CD4-positive, alpha-beta T cell treated with Interleukin-17A for 1 hour (primary cell): ENCODE measurements at regions not wholly inside any gene's neighbourhood (a gene's known extent, or its start where the extent isn't known, plus 50 kb on each side); places are given as distances from the start of the nearest gene placed in this dataset.

Experiments
- DNase-seq: peaks from one replicate; pipeline ENCODE4 v3.0.0-alpha.2; 2020

DNA sequence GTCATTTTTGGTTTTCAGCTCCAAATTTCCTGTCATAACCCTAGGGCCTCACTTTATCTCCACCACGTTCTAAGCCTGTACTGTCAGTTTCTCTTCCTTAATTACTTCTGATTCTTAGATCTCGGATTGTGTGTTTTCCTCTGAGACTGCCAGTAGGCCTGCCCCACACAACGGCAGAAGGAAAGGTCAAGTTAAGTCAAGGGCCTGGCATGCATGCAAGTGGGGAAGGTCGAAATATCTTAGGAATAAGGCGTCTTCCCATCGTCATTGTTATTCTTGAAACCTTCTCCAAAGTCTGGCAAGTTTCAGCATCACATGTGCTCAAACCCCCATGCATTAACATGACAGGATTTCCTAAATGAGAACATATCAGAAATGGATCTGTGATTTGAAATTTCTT lies 203.5 kb upstream of the TSHZ2 start:
- DNase-seq, result no peak

- no peak for DNase-seq
Measured at GRCh38 chr20:52766645-52767435, 205.3 kb upstream of the TSHZ2 start.

DNA sequence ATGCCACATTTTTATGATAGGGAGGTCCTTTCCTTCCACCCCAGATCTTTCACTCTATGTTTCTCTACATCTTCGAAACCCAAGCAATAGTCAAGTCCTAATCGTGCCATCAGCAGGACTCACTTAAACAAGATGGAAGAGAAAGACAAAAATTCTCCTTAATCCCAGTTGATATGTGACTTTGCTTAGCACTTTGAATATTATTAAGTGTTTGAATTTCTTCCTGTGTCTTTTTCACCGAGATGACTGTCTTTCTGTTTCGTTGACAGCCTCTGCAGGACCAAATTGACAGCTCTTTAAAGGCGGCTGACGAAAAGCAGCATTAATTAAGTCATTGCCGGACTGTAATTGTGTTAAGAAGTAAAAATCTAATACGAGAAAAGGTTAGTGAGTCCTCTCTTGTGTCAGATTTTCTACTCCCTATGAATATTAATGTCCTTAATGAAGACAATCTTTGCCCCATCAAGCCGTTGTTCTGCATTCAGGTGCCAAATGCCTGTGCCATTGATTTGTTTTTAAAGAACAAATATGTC lies 208.8 kb upstream of the TSHZ2 start:
- no peak for DNase-seq

DNA sequence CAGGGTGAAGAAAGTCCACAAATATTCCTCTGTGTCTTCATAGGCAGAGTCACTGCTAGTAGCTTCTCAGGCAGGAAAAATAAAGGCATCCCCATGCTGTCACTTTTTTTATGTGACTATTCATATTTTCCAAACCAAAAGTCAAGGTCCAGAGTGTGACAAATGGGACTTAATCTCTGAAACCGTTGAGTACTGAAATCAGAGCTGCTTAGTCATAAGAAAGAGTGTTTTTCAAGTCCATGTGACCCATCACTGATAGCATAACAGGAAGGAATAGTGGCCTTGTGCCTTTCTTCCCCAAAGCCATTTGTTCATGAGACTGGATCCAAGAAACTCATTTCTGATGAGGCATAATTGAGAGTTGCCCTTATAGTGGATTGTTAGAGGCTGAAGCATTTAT lies 210.3 kb upstream of the TSHZ2 start:
- no peak for DNase-seq

GRCh38 chr20:52760791-52761190 lies 211.4 kb upstream of the TSHZ2 start:
- DNase-seq, result no peak

- no peak for DNase-seq
Measured at GRCh38 chr20:52757411-52757810, 214.7 kb upstream of the TSHZ2 start.

DNA sequence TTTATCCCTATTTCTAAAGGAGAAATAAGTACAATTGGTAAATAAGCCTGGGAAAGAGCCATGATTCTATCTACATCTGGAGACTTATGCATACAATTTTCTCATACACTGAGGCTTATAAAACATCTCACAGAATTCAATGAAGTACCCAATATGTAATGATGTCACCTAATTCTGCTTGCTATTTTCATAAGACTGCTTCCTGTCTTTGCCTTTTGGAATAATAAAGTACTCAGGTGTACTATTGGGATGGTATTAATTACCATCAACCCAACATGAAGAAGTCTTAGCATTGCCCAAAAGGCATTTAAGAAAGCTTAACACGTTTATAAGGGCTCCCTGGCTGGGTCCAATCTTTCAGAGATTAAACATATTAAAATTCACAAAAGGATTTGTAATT lies 216.4 kb upstream of the TSHZ2 start:
- no peak for DNase-seq

DNA sequence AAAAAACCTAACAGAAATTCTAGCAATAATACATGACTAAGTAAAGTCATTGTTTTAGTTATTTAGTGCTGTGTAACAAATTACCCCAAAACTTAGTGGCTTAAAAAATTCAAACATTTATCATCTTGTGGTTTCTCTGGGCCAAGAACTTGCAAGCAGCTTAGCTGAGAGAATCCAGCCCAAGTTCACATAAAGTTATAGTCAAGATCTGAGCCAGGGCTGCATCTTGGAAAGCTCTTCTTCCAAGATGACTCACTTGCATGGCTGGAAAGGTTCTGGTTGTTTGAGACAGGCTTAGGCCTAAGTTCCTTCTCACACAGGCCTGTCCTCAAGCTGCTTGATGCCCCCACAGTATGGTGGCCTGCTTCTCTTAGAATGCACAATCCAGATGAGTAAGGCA lies 217.8 kb upstream of the TSHZ2 start:
- no peak for DNase-seq

DNA sequence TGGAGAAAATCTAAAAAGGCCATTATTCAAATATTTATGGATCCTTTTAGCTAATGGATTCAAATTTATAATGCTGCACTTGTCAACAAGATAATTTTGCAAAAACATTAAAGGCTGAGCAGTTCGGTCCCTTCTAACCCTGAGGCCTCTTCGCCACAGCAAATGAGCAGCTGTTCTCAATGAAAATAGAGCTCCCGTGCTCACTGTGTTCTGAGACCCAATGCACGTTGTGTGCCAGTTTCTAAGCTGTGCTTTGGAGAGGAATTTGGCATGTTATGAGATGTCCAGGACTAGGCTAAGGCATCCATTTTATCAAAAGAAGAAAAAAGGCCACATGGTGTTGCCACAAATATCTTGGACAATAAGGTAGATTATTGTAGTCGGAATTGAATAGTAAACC lies 220.1 kb upstream of the TSHZ2 start:
- no peak for DNase-seq

- no peak for DNase-seq
Measured at GRCh38 chr20:52751571-52751970, 220.6 kb upstream of the TSHZ2 start.

DNA sequence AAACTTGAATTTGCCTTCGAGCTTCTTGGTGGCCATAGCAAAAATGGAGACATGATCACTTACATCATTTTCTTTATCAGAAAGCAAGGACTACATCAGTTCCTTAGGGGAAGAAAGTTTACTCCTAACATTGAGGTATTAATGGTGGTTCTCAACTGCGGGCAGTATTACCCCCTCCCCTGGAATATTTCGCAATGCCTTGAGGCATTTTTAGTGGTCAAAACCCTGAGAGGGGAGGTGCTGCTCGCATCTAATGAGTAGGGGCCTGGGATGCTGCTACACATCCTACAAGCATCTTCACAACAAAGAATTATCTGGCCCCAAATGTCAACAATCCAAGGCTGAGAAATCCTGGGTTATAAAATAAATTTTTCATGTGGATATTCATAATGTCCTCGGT lies 222.2 kb upstream of the TSHZ2 start:
- DNase-seq, result no peak

GRCh38 chr20:52748990-52749389 lies 223.2 kb upstream of the TSHZ2 start:
- DNase-seq, result no peak

GRCh38 chr20:52748285-52748932 lies 223.7 kb upstream of the TSHZ2 start:
- DNase-seq, result no peak

DNA sequence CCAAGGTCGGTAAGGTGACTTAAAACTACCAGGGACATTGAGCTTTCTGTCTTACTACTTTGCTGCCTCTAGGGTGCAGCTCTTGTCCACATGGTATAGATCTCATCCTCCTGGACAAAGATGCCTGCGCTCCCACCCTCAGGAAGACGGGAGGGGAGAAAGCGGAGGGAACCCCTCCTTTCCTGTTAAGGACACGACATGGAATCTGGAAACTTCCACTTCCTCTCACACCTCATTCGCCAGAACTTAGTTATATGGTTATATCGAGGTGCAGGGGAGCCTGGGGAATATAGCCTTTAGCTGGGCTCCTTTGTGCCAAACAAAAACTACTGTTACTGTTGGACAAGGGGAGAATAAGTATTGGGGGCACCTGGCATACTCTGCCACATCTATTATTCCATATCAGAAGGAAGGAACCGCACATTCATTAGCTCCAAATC lies 224.3 kb upstream of the TSHZ2 start:
- no peak for DNase-seq

DNA sequence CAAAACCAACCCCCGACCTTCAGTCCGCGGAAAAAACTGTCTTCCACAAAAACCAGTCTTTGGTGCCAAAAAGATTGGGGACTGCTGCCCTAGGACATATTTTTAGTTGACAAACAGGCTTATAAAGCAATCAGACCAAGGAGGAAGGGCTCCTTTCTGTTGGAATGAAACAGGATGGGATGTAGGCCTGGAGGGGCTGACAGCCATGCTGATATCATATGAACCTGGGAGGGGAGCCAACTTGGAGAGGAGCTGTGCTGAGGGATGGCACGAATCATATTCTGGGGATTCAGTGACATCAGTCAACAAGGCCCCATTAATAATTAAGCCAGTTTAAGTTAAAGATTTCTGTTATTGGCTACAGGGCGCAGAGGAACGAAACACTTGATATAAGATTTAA lies 225.4 kb upstream of the TSHZ2 start:
- DNase-seq, result no peak

DNA sequence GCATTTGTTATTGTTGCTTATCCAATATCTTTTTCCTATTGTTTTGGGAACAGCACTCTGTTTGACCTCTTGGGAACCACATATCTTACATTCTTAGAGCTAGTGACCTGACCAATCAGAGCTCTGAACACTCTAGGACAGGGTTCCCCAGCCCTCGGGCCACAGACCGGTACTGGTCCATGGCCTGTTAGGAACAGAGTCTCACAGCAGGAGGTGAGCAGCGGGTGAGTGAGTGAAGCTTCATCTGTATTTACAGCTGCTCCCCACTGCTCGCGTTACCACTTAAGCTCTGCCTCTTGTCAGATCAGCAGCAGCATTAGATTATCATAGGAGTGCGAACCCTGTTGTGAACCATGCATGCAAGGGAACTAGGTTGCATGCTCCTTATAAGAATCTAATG lies 226.0 kb upstream of the TSHZ2 start:
- no peak for DNase-seq

GRCh38 chr20:52744441-52744840 lies 227.7 kb upstream of the TSHZ2 start:
- no peak for DNase-seq

DNA sequence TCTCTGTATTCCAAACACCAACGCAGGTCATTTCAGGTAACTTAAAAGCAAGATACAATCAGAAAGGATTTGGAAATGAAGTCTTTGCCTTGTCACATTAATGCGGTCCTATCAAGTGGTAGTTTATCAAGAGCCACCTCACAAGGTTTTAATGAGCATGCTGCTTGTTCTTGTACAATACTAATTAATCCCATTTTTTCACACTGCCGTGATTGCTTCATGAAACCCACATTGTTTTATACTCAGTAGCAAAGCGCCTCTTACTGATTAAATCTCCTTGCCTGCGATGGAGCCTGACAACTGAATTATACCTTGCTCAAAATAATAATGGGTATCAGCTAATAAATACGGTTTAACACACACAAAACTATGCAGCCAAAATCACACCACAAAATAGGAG lies 234.1 kb upstream of the TSHZ2 start:
- no peak for DNase-seq

- DNase-seq, result no peak
Measured at GRCh38 chr20:52736507-52736906, 235.7 kb upstream of the TSHZ2 start.

- DNase-seq, result no peak
Measured at GRCh38 chr20:52731093-52731492, 241.1 kb upstream of the TSHZ2 start.

DNA sequence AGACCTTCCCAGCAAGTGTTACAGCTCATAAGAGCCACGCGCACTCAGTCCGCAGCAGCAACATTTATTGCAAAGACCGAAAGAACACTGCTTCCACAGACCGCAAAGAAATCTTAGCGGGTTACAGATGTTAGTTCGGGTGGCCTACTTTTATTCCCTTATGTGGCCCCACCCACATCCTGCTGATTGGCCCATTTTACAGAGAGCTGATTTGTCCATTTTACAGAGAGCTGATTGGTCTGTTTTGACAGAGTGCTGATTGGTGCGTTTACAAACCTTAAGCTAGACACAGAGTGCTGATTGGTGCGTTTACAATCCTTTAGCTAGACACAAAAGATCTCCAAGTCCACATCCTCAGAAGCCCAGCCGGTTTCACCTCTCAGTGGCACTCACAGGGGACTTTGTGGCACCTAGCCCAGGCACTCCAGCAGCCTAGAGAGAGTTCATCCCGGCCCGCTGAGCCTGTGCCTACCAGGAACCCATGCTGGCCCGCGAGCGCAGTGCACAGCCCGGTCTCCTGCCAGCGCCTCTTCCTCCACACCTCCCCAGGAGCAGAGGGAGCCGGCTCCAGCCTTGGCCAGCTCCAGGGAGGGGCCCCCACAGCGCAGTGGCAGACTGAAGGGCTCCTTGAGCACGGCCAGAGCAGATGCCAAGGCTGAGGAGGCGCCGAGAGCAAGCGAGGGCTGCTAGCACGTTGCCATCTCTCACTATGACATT lies 244.3 kb upstream of the TSHZ2 start:
- DNase-seq, result no peak

GRCh38 chr20:52724541-52724940 lies 247.6 kb upstream of the TSHZ2 start:
- DNase-seq, result no peak

DNA sequence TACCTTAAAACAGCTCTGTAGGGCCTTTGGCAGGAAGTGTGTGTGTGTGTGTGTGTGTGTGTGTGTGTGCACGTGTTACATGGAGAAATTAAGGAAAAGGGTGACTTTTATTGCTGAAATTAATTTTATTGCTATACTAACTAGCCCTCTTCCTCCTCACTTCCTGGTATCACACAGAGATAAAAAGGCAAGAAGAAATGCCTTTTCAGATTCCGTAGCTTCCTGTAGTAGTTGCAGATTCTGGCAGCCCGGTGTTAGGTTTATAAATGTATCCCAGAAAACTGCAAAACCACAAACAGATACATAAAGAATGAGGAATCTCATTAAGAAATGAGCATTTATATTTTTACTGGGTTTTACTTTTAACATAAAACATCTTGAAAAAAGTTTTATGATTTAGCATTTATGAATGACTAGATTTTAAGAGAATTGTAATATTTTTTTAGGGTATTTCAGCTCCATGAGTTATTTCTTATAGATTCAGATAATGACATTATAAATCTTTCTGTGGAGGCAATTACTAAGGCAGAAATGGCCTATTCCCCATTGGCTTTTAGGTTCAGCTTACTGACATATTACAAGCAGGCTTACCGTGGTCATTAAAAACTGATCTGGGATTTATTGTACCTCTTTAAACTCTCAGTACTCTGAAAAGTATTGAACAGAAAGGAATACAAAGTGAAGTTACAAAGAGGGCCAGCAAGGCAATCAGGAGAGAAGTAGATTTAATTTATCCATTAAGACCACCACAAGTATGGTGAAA lies 249.1 kb upstream of the TSHZ2 start:
- no peak for DNase-seq
